Uterus (tissue), 2 donors: ENCODE measurements at regions not wholly inside any gene's neighbourhood (a gene's known extent, or its start where the extent isn't known, plus 50 kb on each side); places are given as distances from the start of the nearest gene placed in this dataset.

Source experiments
- CTCF ChIP-seq, 4 experiments: fragments of 200-600 bp in 2 of 4; fragments of 450-650 bp in 2 of 4; sonication (generic) in 2 of 4; IDR thresholded peaks; one replicate each; pipeline ENCODE4 v1.5.1; 2016 to 2019; ENCODE audit warnings: antibody characterized with exemption in 4 of 4, mild to moderate bottlenecking in 2 of 4, moderate library complexity in 1 of 4
- POLR2A ChIP-seq, 2 donors: fragments of 450-650 bp; IDR thresholded peaks; one replicate each; pipeline ENCODE4 v1.6.1; 2016; ENCODE audit warnings: antibody characterized with exemption in 2 of 2, mild to moderate bottlenecking in 1 of 2, moderate library complexity in 1 of 2

GRCh38 chr1:114219172-114219868 lies 65.7 kb upstream of the SYT6 start:
- TF ChIP-seq CTCF (IDR thresholded peaks at IDR 0.05) (peak in 2 of 4 experiments; percentile 12 to 24), POLR2A (IDR thresholded peaks at IDR 0.05) (no peak)
